Adrenal gland (tissue), 9 donors: ENCODE measurements at regions not wholly inside any gene's neighbourhood (a gene's known extent, or its start where the extent isn't known, plus 50 kb on each side); places are given as distances from the start of the nearest gene placed in this dataset.

Experiments
- DNase-seq, 7 donors: peaks; one replicate each; pipeline ENCODE4 v3.0.0-alpha.2; 2019 to 2020
- H3K27ac ChIP-seq, 5 donors: fragments of 200-600 bp; sonication (generic) in 4 of 5; 1 replicate in 3 of 5; 2 replicates in 2 of 5; pipeline versions ENCODE4 v1.5.1 to v1.8.0; 2016 to 2020; ENCODE audit warnings: mild to moderate bottlenecking in 1 of 5
- H3K27me3 ChIP-seq: fragments of 200-600 bp; 2 replicates; pipeline ENCODE4 v1.8.0; 2021
- H3K36me3 ChIP-seq, 2 donors: fragments of 200-600 bp; replicated peaks in 1 of 2; 1 replicate in 1 of 2; 2 replicates in 1 of 2; pipeline versions ENCODE4 v1.5.1 to v1.8.0; 2018 to 2022
- H3K4me1 ChIP-seq, 2 donors: fragments of 200-600 bp; replicated peaks in 1 of 2; 1 replicate in 1 of 2; 2 replicates in 1 of 2; pipeline versions ENCODE4 v1.5.1 to v1.8.0; 2018 to 2021
- H3K4me3 ChIP-seq, 4 donors: fragments of 200-600 bp; sonication (generic) in 3 of 4; one replicate each; pipeline ENCODE4 v1.5.1; 2016 to 2018
- H3K9me3 ChIP-seq, 3 donors: fragments of 200-600 bp; sonication (generic) in 1 of 3; replicated peaks in 1 of 3; 1 replicate in 2 of 3; 2 replicates in 1 of 3; pipeline versions ENCODE4 v1.5.1 to v1.8.0; 2016 to 2021
- CTCF ChIP-seq, 6 experiments: fragments of 450-650 bp in 4 of 6; fragments of 200-600 bp in 2 of 6; sonication (generic) in 1 of 6; IDR thresholded peaks; 1 replicate in 5 of 6; 2 replicates in 1 of 6; pipeline versions ENCODE4 v1.5.1 to v1.8.0; 2016 to 2021; ENCODE audit warnings: antibody characterized with exemption in 6 of 6, mild to moderate bottlenecking in 2 of 6, moderate library complexity in 1 of 6
- POLR2A ChIP-seq, 2 donors: fragments of 450-650 bp; IDR thresholded peaks; one replicate each; pipeline ENCODE4 v1.6.1; 2017; ENCODE audit warnings: antibody characterized with exemption in 2 of 2, mild to moderate bottlenecking in 2 of 2, moderate library complexity in 1 of 2
- WGBS, 4 donors: extraction: QIAGEN DNeasy Blood & Tissue Kit in 2 of 4; methylation state at CpG; one replicate each; pipeline versions ENCODE4 v1.1.5 to v1.1.7; 2013 to 2017; 5-methylcytosine and 5-hydroxymethylcytosine counted together
- intact Hi-C, 2 donors: fragments of 100-400 bp; cut with DNase I; formaldehyde crosslinking; loops; one replicate each; pipeline versions ENCODE4 v1.14.1 to v1.15.0; 2022 to 2023
- donor health status: healthy with polysubstance abuse.
- donor health status: Bipolar disorder and iron deficiency.
- donor health status: DM: yes; HTN: yes; CAD: no.
- donor health status: DM: no; HTN: no; CAD: no.
- donor health status: DM: no; HTN: no; CAD: no.

DNA sequence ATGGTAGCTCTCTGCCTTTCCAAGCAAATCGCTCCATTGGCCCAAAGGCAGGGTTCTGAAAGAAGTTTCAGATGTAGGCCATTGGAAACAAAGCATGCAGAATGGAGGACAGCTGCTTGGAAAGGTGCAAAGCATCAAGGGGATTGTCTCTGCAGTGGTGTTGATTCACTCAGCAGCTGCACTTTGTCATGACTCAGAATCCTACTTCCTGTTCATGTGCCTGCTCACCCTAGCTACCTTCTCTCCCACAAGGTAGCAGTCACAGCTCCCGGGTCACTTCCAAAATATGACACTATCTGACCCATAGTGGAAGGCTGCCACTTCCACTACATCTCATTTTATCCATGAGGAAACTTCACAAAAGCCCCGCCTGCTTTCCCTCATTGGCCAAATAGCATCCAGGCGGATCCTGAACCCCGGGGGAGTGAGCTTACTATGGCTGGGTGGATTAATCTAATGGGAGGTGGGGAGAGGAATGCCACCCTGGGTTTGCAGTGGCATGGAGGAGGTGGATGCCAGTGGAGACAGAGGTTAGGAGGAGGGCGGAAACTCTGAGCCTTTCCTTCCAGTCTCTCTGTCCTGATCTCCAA lies 74.7 kb upstream of the NKD1 start:
- Histone ChIP-seq H3K9me3 (no peaks in the 10 kb centered on the region), H3K4me1 (peaks cover 0 to 2% of the 10 kb centered on the region in 2 donors), H3K27ac (no peak overlapping the region), H3K27me3 (peaks cover 22% of the 10 kb centered on the region), H3K4me3 (no peak overlapping the region), H3K36me3 (no peaks in the 10 kb centered on the region)
- no peak for DNase-seq
- 79 to 88% (median 84%) methylated on average over 6 of the region's 6 CpGs for WGBS, 4 donors
- TF ChIP-seq POLR2A (IDR thresholded peaks at IDR 0.05) = no peak
- no peak for TF ChIP-seq CTCF (IDR thresholded peaks at IDR 0.05)
- intact Hi-C loops = no loop called here

DNA sequence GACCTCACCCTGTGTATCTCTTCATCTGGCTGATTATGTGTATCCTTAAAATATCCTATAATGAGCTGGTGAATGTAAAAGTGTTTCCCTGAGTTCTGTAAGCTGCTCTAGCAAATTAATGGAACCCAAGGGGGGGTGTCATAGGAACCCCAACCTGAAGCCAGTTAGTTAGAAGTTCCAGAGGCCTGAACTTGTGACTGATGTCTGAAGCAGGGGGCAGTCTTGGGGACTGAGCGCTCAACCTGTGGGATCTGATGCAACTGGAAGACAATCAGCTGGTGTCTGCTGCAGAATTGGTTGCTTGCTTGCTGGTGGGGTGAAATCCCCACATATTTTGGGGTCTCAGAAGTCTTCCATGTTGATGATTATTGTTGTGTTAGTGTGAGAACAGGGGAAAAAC lies 75.7 kb upstream of the NKD1 start:
- Histone ChIP-seq H3K4me1 (peaks cover 0 to 11% of the 10 kb centered on the region in 2 donors), H3K36me3 (no peaks in the 10 kb centered on the region), H3K27ac (no peak overlapping the region), H3K4me3 (no peak overlapping the region), H3K9me3 (no peaks in the 10 kb centered on the region), H3K27me3 (peaks cover 27% of the 10 kb centered on the region)
- TF ChIP-seq POLR2A (IDR thresholded peaks at IDR 0.05) (no peak), CTCF (IDR thresholded peaks at IDR 0.05) (no peak)
- intact Hi-C loops = no loop called here
- WGBS, 4 donors = 89 to 100% (median 95%) methylated on average over 1 of the region's 1 CpG
- DNase-seq = no peak

- Histone ChIP-seq H3K36me3 (no peaks in the 10 kb centered on the region), H3K9me3 (no peaks in the 10 kb centered on the region), H3K4me3 (no peak overlapping the region), H3K4me1 (peaks cover 0 to 11% of the 10 kb centered on the region in 2 donors), H3K27me3 (peaks cover 29% of the 10 kb centered on the region), H3K27ac (no peak overlapping the region)
- WGBS, 4 donors = 65 to 77% (median 70%) methylated on average over 3 of the region's 3 CpGs
- intact Hi-C loops = no loop called here
- TF ChIP-seq POLR2A (IDR thresholded peaks at IDR 0.05) (no peak), CTCF (IDR thresholded peaks at IDR 0.05) (no peak)
- no peak for DNase-seq
Measured at GRCh38 chr16:50470687-50471086, 77.5 kb upstream of the NKD1 start.

GRCh38 chr16:50469744-50470321 lies 78.4 kb upstream of the NKD1 start:
- Histone ChIP-seq H3K4me1 (peaks cover 0 to 11% of the 10 kb centered on the region in 2 donors), H3K9me3 (no peaks in the 10 kb centered on the region), H3K27ac (no peak overlapping the region), H3K27me3 (peaks cover 29% of the 10 kb centered on the region), H3K36me3 (no peaks in the 10 kb centered on the region), H3K4me3 (no peak overlapping the region)
- peak in 1 of 7 donors; percentile 61 for DNase-seq
- intact Hi-C loops = no loop called here
- WGBS, 4 donors = 63 to 80% (median 71%) methylated on average over 11 to 18 of the region's 18 CpGs
- TF ChIP-seq POLR2A (IDR thresholded peaks at IDR 0.05) = no peak
